GM19025 (cell line): ENCODE measurements at regions not wholly inside any gene's neighbourhood (a gene's known extent, or its start where the extent isn't known, plus 50 kb on each side); places are given as distances from the start of the nearest gene placed in this dataset.
"Not testable (repeated sequence)": the region's sequence is repeated elsewhere in the genome, so short reads cannot be mapped to it uniquely, and the experiment has no call there.

ENCODE experiments used
- ATAC-seq: cut with Tn5 transposase; IDR thresholded peaks from one replicate; pipeline ENCODE4 v1.9.1; 2021; ENCODE audit warnings: mild to moderate bottlenecking, low read depth, moderate library complexity; ENCODE audit not compliant: unreplicated experiment

GRCh38 chr5:114838937-114839336 is 330.8 kb downstream of the TRIM36 start:
- no peak for ATAC-seq

GRCh38 chr5:114830114-114830513 is 339.6 kb downstream of the TRIM36 start:
- no peak for ATAC-seq

GRCh38 chr5:114822863-114823262 is 346.8 kb downstream of the TRIM36 start:
- no peak for ATAC-seq

- no peak for ATAC-seq
Observed at GRCh38 chr5:114822436-114822835, 347.3 kb downstream of the TRIM36 start.

- ATAC-seq: no peak
Observed at GRCh38 chr5:114790403-114790792, 379.3 kb downstream of the TRIM36 start.

GRCh38 chr5:114789773-114790402 is 379.8 kb downstream of the TRIM36 start:
- peak; percentile 70 for ATAC-seq

- no peak for ATAC-seq
Observed at GRCh38 chr5:114782869-114783268, 386.8 kb downstream of the TRIM36 start.

- no peak for ATAC-seq
Observed at GRCh38 chr5:114782177-114782576, 387.5 kb downstream of the TRIM36 start.

GRCh38 chr5:114780290-114780689 is 389.4 kb downstream of the TRIM36 start:
- no peak for ATAC-seq

- ATAC-seq: no peak
Observed at GRCh38 chr5:114744406-114744805, 382.5 kb downstream of the KCNN2 start.

GRCh38 chr5:114734238-114734637 is 372.4 kb downstream of the KCNN2 start:
- ATAC-seq: no peak

GRCh38 chr5:114729986-114730385 is 368.1 kb downstream of the KCNN2 start:
- ATAC-seq: no peak

- no peak for ATAC-seq
Observed at GRCh38 chr5:114727358-114727757, 365.5 kb downstream of the KCNN2 start.

- no peak for ATAC-seq
Observed at GRCh38 chr5:114726131-114726530, 364.3 kb downstream of the KCNN2 start.

- no peak for ATAC-seq
Observed at GRCh38 chr5:114719268-114719667, 357.4 kb downstream of the KCNN2 start.

GRCh38 chr5:114716955-114717354 is 355.1 kb downstream of the KCNN2 start:
- no peak for ATAC-seq

- ATAC-seq: not testable (repeated sequence)
Observed at GRCh38 chr5:114704225-114704893, 342.5 kb downstream of the KCNN2 start.

GRCh38 chr5:114702731-114703130 is 340.9 kb downstream of the KCNN2 start:
- ATAC-seq: no peak

GRCh38 chr5:114702136-114702535 is 340.3 kb downstream of the KCNN2 start:
- ATAC-seq: no peak

GRCh38 chr5:114700823-114701222 is 339.0 kb downstream of the KCNN2 start:
- no peak for ATAC-seq

GRCh38 chr5:114695292-114695904 is 333.5 kb downstream of the KCNN2 start:
- ATAC-seq: no peak

GRCh38 chr5:114686356-114686755 is 324.5 kb downstream of the KCNN2 start:
- no peak for ATAC-seq
